Gastrocnemius medialis (tissue), 4 donors: ENCODE measurements at regions not wholly inside any gene's neighbourhood (a gene's known extent, or its start where the extent isn't known, plus 50 kb on each side); places are given as distances from the start of the nearest gene placed in this dataset.

Source experiments
- CTCF ChIP-seq, 5 experiments: fragments of 450-650 bp in 3 of 5; fragments of 200-600 bp in 2 of 5; sonication (generic) in 2 of 5; IDR thresholded peaks in 4 of 5; conservative IDR thresholded peaks in 1 of 5; 1 replicate in 4 of 5; 2 replicates in 1 of 5; pipeline ENCODE4 v1.5.1; 2016 to 2019; ENCODE audit warnings: antibody characterized with exemption in 5 of 5, mild to moderate bottlenecking in 3 of 5, moderate library complexity in 3 of 5
- POLR2A ChIP-seq, 2 donors: fragments of 450-650 bp; IDR thresholded peaks; one replicate each; pipeline ENCODE4 v1.6.1; 2017; ENCODE audit warnings: antibody characterized with exemption in 2 of 2, mild to moderate bottlenecking in 2 of 2, moderate library complexity in 2 of 2

DNA sequence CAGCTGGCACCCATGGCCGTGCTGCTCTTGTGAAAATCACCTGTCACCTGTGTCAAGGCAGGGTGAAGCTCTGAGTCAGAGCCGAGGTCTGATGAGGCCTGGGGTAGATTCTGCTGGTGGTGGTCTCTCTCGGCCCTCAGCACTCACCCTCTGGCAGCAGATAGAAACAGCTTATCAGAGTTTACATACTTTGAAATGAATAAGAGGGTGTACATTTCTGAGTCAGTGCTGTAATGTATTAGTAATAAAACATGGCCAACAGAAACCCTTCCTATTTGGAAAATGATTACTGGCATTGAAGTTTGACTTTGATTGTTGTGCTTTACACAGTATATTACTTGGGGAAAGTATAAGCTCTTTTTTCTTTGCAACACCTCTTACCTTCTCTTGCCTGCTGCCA is 228.8 kb downstream of the SNX10 start:
- TF ChIP-seq CTCF (IDR thresholded peaks at IDR 0.05 in 4 of 5, conservative IDR thresholded peaks at IDR 0.05 in 1 of 5) (no peak), POLR2A (IDR thresholded peaks at IDR 0.05) (no peak)
